HFFc6 (cell line): ENCODE measurements at regions not wholly inside any gene's neighbourhood (a gene's known extent, or its start where the extent isn't known, plus 50 kb on each side); places are given as distances from the start of the nearest gene placed in this dataset.

ENCODE experiments used
- DNase-seq: peaks from one replicate; pipeline ENCODE4 v3.0.0-alpha.2; 2018
- H3K27ac Mint-ChIP-seq: 2 replicates; pipeline ENCODE4 v1.8.0; 2020; ENCODE audit warnings: mild to moderate bottlenecking, mixed read lengths
- H3K27me3 Mint-ChIP-seq: 2 replicates; pipeline ENCODE4 v1.8.0; 2021; ENCODE audit warnings: mild to moderate bottlenecking, moderate library complexity, mixed read lengths; ENCODE audit not compliant: insufficient read depth
- H3K36me3 Mint-ChIP-seq: 2 replicates; pipeline ENCODE4 v1.8.0; 2021; ENCODE audit warnings: low read depth, mixed read lengths
- H3K4me1 Mint-ChIP-seq: 2 replicates; pipeline ENCODE4 v1.8.0; 2020; ENCODE audit warnings: low read depth, mixed read lengths
- H3K4me3 Mint-ChIP-seq: 2 replicates; pipeline ENCODE4 v1.8.0; 2020; ENCODE audit warnings: mild to moderate bottlenecking, moderate library complexity, mixed read lengths
- H3K9me3 Mint-ChIP-seq: 2 replicates; pipeline ENCODE4 v1.8.0; 2020; ENCODE audit warnings: mild to moderate bottlenecking, mixed read lengths
- CTCF ChIP-seq: fragments of 200-600 bp; sonication (generic); IDR thresholded peaks from 2 replicates; pipeline ENCODE4 v1.5.0; 2021; ENCODE audit warnings: antibody characterized with exemption, mild to moderate bottlenecking

- H3K9me3 Mint-ChIP-seq, result peaks cover 10% of the 10 kb centered on the region; the same call in 1 of the 2 replicates
- H3K36me3 Mint-ChIP-seq, result no peaks in the 10 kb centered on the region
- H3K4me1 Mint-ChIP-seq, result no peaks in the 10 kb centered on the region
- TF ChIP-seq CTCF, result no peak
- no peak for DNase-seq
- no peak overlapping the region for H3K4me3 Mint-ChIP-seq
- peaks cover 19% of the 10 kb centered on the region for H3K27me3 Mint-ChIP-seq
- H3K27ac Mint-ChIP-seq, result no peak overlapping the region
Observed at GRCh38 chr2:234805836-234806235, 146.0 kb upstream of the SH3BP4 start.

GRCh38 chr2:234804704-234805103 is 147.1 kb upstream of the SH3BP4 start:
- Mint-ChIP-seq H3K4me3 (no peak overlapping the region), H3K4me1 (no peaks in the 10 kb centered on the region), H3K9me3 (peaks cover 10% of the 10 kb centered on the region; the same call in 1 of the 2 replicates), H3K36me3 (no peaks in the 10 kb centered on the region), H3K27ac (no peak overlapping the region), H3K27me3 (peaks cover 14% of the 10 kb centered on the region)
- no peak for TF ChIP-seq CTCF
- DNase-seq, result no peak

- H3K27ac Mint-ChIP-seq, result no peak overlapping the region
- H3K9me3 Mint-ChIP-seq, result peaks cover 10% of the 10 kb centered on the region; the same call in 1 of the 2 replicates
- H3K36me3 Mint-ChIP-seq, result no peaks in the 10 kb centered on the region
- peaks cover 18% of the 10 kb centered on the region for H3K27me3 Mint-ChIP-seq
- TF ChIP-seq CTCF, result no peak
- H3K4me3 Mint-ChIP-seq, result no peak overlapping the region
- H3K4me1 Mint-ChIP-seq, result no peaks in the 10 kb centered on the region
- DNase-seq, result no peak
Observed at GRCh38 chr2:234802845-234803171, 149.0 kb upstream of the SH3BP4 start.

GRCh38 chr2:234802071-234802844 is 149.6 kb upstream of the SH3BP4 start:
- no peak for DNase-seq
- TF ChIP-seq CTCF, result no peak

GRCh38 chr2:234797566-234798250 is 154.1 kb upstream of the SH3BP4 start:
- Mint-ChIP-seq H3K27ac (no peak overlapping the region), H3K36me3 (no peaks in the 10 kb centered on the region), H3K4me3 (no peak overlapping the region), H3K27me3 (peaks cover 18% of the 10 kb centered on the region), H3K4me1 (peaks cover 7% of the 10 kb centered on the region), H3K9me3 (no peaks in the 10 kb centered on the region)
- no peak for DNase-seq
- TF ChIP-seq CTCF, result no peak

More at GRCh38 chr2:234802071-234802844, 149.6 kb upstream of the SH3BP4 start:
- no peak overlapping the region for H3K27ac Mint-ChIP-seq
- no peaks in the 10 kb centered on the region for H3K36me3 Mint-ChIP-seq
- H3K27me3 Mint-ChIP-seq, result peaks cover 20% of the 10 kb centered on the region
- no peak overlapping the region for H3K4me3 Mint-ChIP-seq
- peaks cover 10% of the 10 kb centered on the region; the same call in 1 of the 2 replicates for H3K9me3 Mint-ChIP-seq
- H3K4me1 Mint-ChIP-seq, result no peaks in the 10 kb centered on the region
